ENCODE measurements at regions not wholly inside any gene's neighbourhood (a gene's known extent, or its start where the extent isn't known, plus 50 kb on each side); places are given as distances from the start of the nearest gene placed in this dataset.

DNA sequence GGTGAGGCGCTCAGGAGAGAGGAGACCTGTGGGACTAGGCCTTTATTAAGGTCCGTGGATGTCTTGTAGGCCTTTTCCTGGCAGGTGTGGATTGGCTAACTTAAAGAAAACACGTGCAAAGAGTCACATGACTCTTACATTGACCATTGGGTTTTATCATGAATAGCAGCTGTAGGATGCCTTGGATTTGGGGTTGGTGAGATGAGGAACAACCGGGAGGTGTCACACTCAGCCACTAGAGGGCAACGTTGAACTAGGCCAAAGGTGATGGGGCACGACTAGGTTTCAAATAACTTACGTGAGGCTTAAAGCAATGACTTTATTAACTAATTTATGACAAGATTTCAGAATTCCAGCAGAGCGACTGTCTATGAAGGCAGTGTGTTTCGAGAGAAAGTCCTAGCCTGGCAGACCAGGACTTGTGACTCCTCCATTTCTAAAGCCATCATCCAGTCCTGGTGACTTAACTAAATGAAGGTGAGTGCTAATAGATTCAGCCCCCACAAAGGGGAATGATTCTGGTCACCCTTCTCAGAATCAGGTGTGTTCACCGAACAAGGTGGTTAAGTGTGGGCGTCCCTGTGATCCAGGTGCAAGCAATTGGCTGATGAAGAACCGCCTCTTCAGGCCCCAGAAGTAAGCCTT, 345.6 kb downstream of the MCTP2 start (continued):
- TF ChIP-seq CTCF (IDR thresholded peaks at IDR 0.05; ENCODE audit: control extremely low read depth in 1 of 3, insufficient read depth in 1 of 3, low read depth in 1 of 3, low read length in 3 of 3) (peak; percentile 77 to 93 (median 84)), JUND (IDR thresholded peaks at IDR 0.05; ENCODE audit: low read length) (no peak), TBP (IDR thresholded peaks at IDR 0.05; ENCODE audit: low read depth, low read length) (no peak), SUZ12 (IDR thresholded peaks at IDR 0.05; ENCODE audit: low read length) (no peak), KDM1A (IDR thresholded peaks at IDR 0.05; ENCODE audit: borderline replicate concordance, low read length) (no peak), SIX5 (IDR thresholded peaks at IDR 0.05; ENCODE audit: low read depth, low read length) (no peak)
- TF ChIP-seq, protein P1, sequence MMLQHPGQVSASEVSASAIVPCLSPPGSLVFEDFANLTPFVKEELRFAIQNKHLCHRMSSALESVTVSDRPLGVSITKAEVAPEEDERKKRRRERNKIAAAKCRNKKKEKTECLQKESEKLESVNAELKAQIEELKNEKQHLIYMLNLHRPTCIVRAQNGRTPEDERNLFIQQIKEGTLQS (IDR thresholded peaks at IDR 0.05; ENCODE audit: insufficient read depth, low read depth, low read length): no peak

All from H1 (cell line).